ENCODE measurements at regions not wholly inside any gene's neighbourhood (a gene's known extent, or its start where the extent isn't known, plus 50 kb on each side); places are given as distances from the start of the nearest gene placed in this dataset.

DNA sequence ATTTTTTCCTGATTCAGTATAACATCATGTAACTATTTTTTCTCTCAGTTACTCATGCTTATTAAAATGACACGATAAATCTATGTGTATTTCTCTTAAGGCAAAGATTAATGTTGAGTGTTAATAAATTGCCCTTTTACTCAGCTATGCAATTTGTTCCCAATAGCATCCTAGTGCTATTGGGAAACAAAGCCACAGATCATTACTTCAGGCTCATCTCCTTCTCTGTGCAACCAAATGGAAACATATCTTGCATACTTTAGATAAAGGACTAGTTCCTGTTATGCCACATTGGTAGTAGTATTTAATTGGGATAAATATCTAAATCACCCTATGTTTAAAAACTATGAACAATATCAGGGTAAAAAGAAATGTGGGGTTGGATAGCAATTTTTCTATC lies 106.2 kb downstream of the PLPPR4 start (continued):
- TF ChIP-seq EZH2 (IDR thresholded peaks at IDR 0.05; ENCODE audit: low read depth, low read length, severe bottlenecking) (no peak), NANOG (IDR thresholded peaks at IDR 0.05; ENCODE audit: insufficient read depth, low read depth, low read length, poor library complexity, severe bottlenecking) (no peak), CREB1 (IDR thresholded peaks at IDR 0.05) (no peak), RFX5 (IDR thresholded peaks at IDR 0.05; ENCODE audit: borderline replicate concordance, low read depth, low read length) (no peak), GABPA (IDR thresholded peaks at IDR 0.05; ENCODE audit: borderline replicate concordance, insufficient read depth, low read length) (no peak)
- TF ChIP-seq, protein P1, sequence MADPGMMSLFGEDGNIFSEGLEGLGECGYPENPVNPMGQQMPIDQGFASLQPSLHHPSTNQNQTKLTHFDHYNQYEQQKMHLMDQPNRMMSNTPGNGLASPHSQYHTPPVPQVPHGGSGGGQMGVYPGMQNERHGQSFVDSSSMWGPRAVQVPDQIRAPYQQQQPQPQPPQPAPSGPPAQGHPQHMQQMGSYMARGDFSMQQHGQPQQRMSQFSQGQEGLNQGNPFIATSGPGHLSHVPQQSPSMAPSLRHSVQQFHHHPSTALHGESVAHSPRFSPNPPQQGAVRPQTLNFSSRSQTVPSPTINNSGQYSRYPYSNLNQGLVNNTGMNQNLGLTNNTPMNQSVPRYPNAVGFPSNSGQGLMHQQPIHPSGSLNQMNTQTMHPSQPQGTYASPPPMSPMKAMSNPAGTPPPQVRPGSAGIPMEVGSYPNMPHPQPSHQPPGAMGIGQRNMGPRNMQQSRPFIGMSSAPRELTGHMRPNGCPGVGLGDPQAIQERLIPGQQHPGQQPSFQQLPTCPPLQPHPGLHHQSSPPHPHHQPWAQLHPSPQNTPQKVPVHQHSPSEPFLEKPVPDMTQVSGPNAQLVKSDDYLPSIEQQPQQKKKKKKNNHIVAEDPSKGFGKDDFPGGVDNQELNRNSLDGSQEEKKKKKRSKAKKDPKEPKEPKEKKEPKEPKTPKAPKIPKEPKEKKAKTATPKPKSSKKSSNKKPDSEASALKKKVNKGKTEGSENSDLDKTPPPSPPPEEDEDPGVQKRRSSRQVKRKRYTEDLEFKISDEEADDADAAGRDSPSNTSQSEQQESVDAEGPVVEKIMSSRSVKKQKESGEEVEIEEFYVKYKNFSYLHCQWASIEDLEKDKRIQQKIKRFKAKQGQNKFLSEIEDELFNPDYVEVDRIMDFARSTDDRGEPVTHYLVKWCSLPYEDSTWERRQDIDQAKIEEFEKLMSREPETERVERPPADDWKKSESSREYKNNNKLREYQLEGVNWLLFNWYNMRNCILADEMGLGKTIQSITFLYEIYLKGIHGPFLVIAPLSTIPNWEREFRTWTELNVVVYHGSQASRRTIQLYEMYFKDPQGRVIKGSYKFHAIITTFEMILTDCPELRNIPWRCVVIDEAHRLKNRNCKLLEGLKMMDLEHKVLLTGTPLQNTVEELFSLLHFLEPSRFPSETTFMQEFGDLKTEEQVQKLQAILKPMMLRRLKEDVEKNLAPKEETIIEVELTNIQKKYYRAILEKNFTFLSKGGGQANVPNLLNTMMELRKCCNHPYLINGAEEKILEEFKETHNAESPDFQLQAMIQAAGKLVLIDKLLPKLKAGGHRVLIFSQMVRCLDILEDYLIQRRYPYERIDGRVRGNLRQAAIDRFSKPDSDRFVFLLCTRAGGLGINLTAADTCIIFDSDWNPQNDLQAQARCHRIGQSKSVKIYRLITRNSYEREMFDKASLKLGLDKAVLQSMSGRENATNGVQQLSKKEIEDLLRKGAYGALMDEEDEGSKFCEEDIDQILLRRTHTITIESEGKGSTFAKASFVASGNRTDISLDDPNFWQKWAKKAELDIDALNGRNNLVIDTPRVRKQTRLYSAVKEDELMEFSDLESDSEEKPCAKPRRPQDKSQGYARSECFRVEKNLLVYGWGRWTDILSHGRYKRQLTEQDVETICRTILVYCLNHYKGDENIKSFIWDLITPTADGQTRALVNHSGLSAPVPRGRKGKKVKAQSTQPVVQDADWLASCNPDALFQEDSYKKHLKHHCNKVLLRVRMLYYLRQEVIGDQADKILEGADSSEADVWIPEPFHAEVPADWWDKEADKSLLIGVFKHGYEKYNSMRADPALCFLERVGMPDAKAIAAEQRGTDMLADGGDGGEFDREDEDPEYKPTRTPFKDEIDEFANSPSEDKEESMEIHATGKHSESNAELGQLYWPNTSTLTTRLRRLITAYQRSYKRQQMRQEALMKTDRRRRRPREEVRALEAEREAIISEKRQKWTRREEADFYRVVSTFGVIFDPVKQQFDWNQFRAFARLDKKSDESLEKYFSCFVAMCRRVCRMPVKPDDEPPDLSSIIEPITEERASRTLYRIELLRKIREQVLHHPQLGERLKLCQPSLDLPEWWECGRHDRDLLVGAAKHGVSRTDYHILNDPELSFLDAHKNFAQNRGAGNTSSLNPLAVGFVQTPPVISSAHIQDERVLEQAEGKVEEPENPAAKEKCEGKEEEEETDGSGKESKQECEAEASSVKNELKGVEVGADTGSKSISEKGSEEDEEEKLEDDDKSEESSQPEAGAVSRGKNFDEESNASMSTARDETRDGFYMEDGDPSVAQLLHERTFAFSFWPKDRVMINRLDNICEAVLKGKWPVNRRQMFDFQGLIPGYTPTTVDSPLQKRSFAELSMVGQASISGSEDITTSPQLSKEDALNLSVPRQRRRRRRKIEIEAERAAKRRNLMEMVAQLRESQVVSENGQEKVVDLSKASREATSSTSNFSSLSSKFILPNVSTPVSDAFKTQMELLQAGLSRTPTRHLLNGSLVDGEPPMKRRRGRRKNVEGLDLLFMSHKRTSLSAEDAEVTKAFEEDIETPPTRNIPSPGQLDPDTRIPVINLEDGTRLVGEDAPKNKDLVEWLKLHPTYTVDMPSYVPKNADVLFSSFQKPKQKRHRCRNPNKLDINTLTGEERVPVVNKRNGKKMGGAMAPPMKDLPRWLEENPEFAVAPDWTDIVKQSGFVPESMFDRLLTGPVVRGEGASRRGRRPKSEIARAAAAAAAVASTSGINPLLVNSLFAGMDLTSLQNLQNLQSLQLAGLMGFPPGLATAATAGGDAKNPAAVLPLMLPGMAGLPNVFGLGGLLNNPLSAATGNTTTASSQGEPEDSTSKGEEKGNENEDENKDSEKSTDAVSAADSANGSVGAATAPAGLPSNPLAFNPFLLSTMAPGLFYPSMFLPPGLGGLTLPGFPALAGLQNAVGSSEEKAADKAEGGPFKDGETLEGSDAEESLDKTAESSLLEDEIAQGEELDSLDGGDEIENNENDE (IDR thresholded peaks at IDR 0.05; ENCODE audit: insufficient replicate concordance, low read length): no peak
